Inflammatory macrophage treated with lipopolysaccharide for 4 hours (primary cell): ENCODE measurements at regions not wholly inside any gene's neighbourhood (a gene's known extent, or its start where the extent isn't known, plus 50 kb on each side); places are given as distances from the start of the nearest gene placed in this dataset.

Experiments used
- DNase-seq: peaks from one replicate; pipeline ENCODE4 v3.0.0-alpha.2; 2020

- no peak for DNase-seq
Measured at GRCh38 chr13:75124415-75124814, 357.6 kb downstream of the TBC1D4 start.

GRCh38 chr13:75123428-75123827 lies 358.5 kb downstream of the TBC1D4 start:
- DNase-seq: no peak

GRCh38 chr13:75120085-75120484 lies 361.9 kb downstream of the TBC1D4 start:
- DNase-seq: no peak

- no peak for DNase-seq
Measured at GRCh38 chr13:75115171-75115570, 366.8 kb downstream of the TBC1D4 start.

GRCh38 chr13:75103976-75104375 lies 378.0 kb downstream of the TBC1D4 start:
- no peak for DNase-seq

- no peak for DNase-seq
Measured at GRCh38 chr13:75102001-75102716, 379.8 kb downstream of the TBC1D4 start.

GRCh38 chr13:75101348-75101747 lies 380.6 kb downstream of the TBC1D4 start:
- DNase-seq: no peak

GRCh38 chr13:75092143-75092542 lies 389.8 kb downstream of the TBC1D4 start:
- DNase-seq: no peak

- DNase-seq: no peak
Measured at GRCh38 chr13:75091718-75092117, 390.3 kb downstream of the TBC1D4 start.

- DNase-seq: no peak
Measured at GRCh38 chr13:75090872-75091615, 390.9 kb downstream of the TBC1D4 start.

- no peak for DNase-seq
Measured at GRCh38 chr13:75088915-75089314, 393.1 kb downstream of the TBC1D4 start.

- no peak for DNase-seq
Measured at GRCh38 chr13:75079226-75079625, 402.7 kb downstream of the TBC1D4 start.

- DNase-seq: no peak
Measured at GRCh38 chr13:75076476-75076875, 405.5 kb downstream of the TBC1D4 start.

- DNase-seq: no peak
Measured at GRCh38 chr13:75073786-75074185, 408.2 kb downstream of the TBC1D4 start.

GRCh38 chr13:75072891-75073290 lies 409.1 kb downstream of the TBC1D4 start:
- DNase-seq: no peak

- no peak for DNase-seq
Measured at GRCh38 chr13:75072368-75072767, 409.6 kb downstream of the TBC1D4 start.

GRCh38 chr13:75071796-75072195 lies 410.2 kb downstream of the TBC1D4 start:
- DNase-seq: no peak

GRCh38 chr13:75071395-75071794 lies 410.6 kb downstream of the TBC1D4 start:
- no peak for DNase-seq

- DNase-seq: no peak
Measured at GRCh38 chr13:75061909-75062308, 420.1 kb downstream of the TBC1D4 start.

GRCh38 chr13:75055296-75055695 lies 426.7 kb downstream of the TBC1D4 start:
- no peak for DNase-seq

- no peak for DNase-seq
Measured at GRCh38 chr13:75052616-75053015, 429.4 kb downstream of the TBC1D4 start.

GRCh38 chr13:75050419-75051046 lies 431.4 kb downstream of the TBC1D4 start:
- DNase-seq: no peak

- no peak for DNase-seq
Measured at GRCh38 chr13:75049735-75050335, 432.1 kb downstream of the TBC1D4 start.

- DNase-seq: no peak
Measured at GRCh38 chr13:75042807-75043206, 439.2 kb downstream of the TBC1D4 start.
